Ishikawa (cell line): ENCODE measurements at regions not wholly inside any gene's neighbourhood (a gene's known extent, or its start where the extent isn't known, plus 50 kb on each side); places are given as distances from the start of the nearest gene placed in this dataset.

ENCODE experiments used
- CEBPB ChIP-seq: IDR thresholded peaks from 2 replicates; pipeline ENCODE4 v1.6.1; 2012
- CREB1 ChIP-seq: IDR thresholded peaks from 2 replicates; pipeline ENCODE4 v1.6.1; 2012; ENCODE audit warnings: low read depth
- EP300 ChIP-seq: IDR thresholded peaks from 2 replicates; pipeline ENCODE4 v1.6.1; 2012; ENCODE audit warnings: borderline replicate concordance
- FOXM1 ChIP-seq: IDR thresholded peaks from 2 replicates; pipeline ENCODE4 v1.6.1; 2012; ENCODE audit warnings: low read depth, borderline replicate concordance
- MAX ChIP-seq: IDR thresholded peaks from 2 replicates; pipeline ENCODE4 v1.6.1; 2012
- RAD21 ChIP-seq: IDR thresholded peaks from 2 replicates; pipeline ENCODE4 v1.6.1; 2012; ENCODE audit warnings: low read depth
- REST ChIP-seq: IDR thresholded peaks from 2 replicates; pipeline ENCODE4 v1.6.1; 2012; ENCODE audit warnings: low read depth, mild to moderate bottlenecking
- TAF1 ChIP-seq: IDR thresholded peaks from 2 replicates; pipeline ENCODE4 v1.6.1; 2012; ENCODE audit warnings: low read depth, mild to moderate bottlenecking
- TCF12 ChIP-seq: IDR thresholded peaks from 2 replicates; pipeline ENCODE4 v1.6.1; 2012; ENCODE audit warnings: low read depth
- YY1 ChIP-seq: IDR thresholded peaks from 2 replicates; pipeline ENCODE4 v1.6.1; 2012; ENCODE audit warnings: low read depth

GRCh38 chr6:147119310-147119709 is 84.9 kb upstream of the STXBP5 start:
- TF ChIP-seq EP300 (no peak), RAD21 (no peak), TAF1 (no peak), CREB1 (no peak), REST (no peak), YY1 (no peak), FOXM1 (no peak), CEBPB (no peak), TCF12 (no peak), MAX (no peak)
